Endodermal cell (in vitro differentiated cells): ENCODE measurements at regions not wholly inside any gene's neighbourhood (a gene's known extent, or its start where the extent isn't known, plus 50 kb on each side); places are given as distances from the start of the nearest gene placed in this dataset.

Experiments used
- DNase-seq: peaks from one replicate; pipeline ENCODE4 v3.0.0-alpha.2; 2017
- H3K27ac ChIP-seq: 2 replicates; pipeline ENCODE4 v1.5.1; 2013; ENCODE audit warnings: mild to moderate bottlenecking, low read depth, low read length, moderate library complexity
- H3K27me3 ChIP-seq: 2 replicates; pipeline ENCODE4 v1.6.1; 2013; ENCODE audit warnings: mild to moderate bottlenecking, low read length, moderate library complexity; ENCODE audit not compliant: insufficient read depth, control insufficient read depth, poor library complexity, severe bottlenecking
- H3K36me3 ChIP-seq: 2 replicates; pipeline ENCODE4 v1.7.0; 2013; ENCODE audit warnings: mild to moderate bottlenecking, low read length, moderate library complexity; ENCODE audit not compliant: control insufficient read depth, insufficient read depth
- H3K4me1 ChIP-seq: one replicate; pipeline ENCODE4 v1.7.0; 2013; ENCODE audit warnings: low read length; ENCODE audit not compliant: control insufficient read depth, insufficient read depth
- H3K4me3 ChIP-seq: 2 replicates; pipeline ENCODE4 v1.5.1; 2013; ENCODE audit warnings: mild to moderate bottlenecking, low read length, moderate library complexity
- H3K9ac ChIP-seq: 2 replicates; pipeline ENCODE4 v1.6.1; 2013; ENCODE audit warnings: mild to moderate bottlenecking, low read length, moderate library complexity; ENCODE audit not compliant: poor library complexity, severe bottlenecking; ENCODE audit errors: extremely low read depth
- H3K9me3 ChIP-seq: 2 replicates; pipeline ENCODE4 v1.6.1; 2013; ENCODE audit warnings: mild to moderate bottlenecking, low read length, moderate library complexity; ENCODE audit not compliant: control insufficient read depth
- H3K27ac Mint-ChIP-seq: 2 replicates; pipeline ENCODE4 v1.8.0; 2020; ENCODE audit warnings: mixed read lengths
- H3K27me3 Mint-ChIP-seq: 2 replicates; pipeline ENCODE4 v1.8.0; 2021; ENCODE audit warnings: mild to moderate bottlenecking, mixed read lengths; ENCODE audit not compliant: insufficient read depth
- H3K36me3 Mint-ChIP-seq: 2 replicates; pipeline ENCODE4 v1.8.0; 2020; ENCODE audit warnings: low read depth, mixed read lengths
- H3K4me1 Mint-ChIP-seq: 2 replicates; pipeline ENCODE4 v1.8.0; 2020; ENCODE audit warnings: mixed read lengths
- H3K4me3 Mint-ChIP-seq: 2 replicates; pipeline ENCODE4 v1.8.0; 2020; ENCODE audit warnings: mild to moderate bottlenecking, moderate library complexity, mixed read lengths
- H3K9me3 Mint-ChIP-seq: 2 replicates; pipeline ENCODE4 v1.8.0; 2020; ENCODE audit warnings: mild to moderate bottlenecking, mixed read lengths
- CTCF ChIP-seq: fragments of 200-600 bp; sonication (generic); conservative IDR thresholded peaks from 2 replicates; pipeline ENCODE4 v1.5.0; 2021; ENCODE audit warnings: antibody characterized with exemption, mild to moderate bottlenecking
- WGBS, 2 experiments: methylation state at CpG; one replicate each; pipeline versions ENCODE4 v1.1.5 to v1.1.7; 2013; ENCODE audit warnings: missing lambda C conversion rate in 2 of 2, mixed read lengths in 1 of 2; ENCODE audit not compliant: insufficient coverage in 1 of 2, insufficient read length in 1 of 2; 5-methylcytosine and 5-hydroxymethylcytosine counted together

GRCh38 chr16:17696616-17697015 lies 225.9 kb upstream of the XYLT1 start:
- no peak overlapping the region for H3K9ac ChIP-seq
- peaks cover 9% of the 10 kb centered on the region for H3K27me3 ChIP-seq
- H3K36me3 ChIP-seq: no peaks in the 10 kb centered on the region
- WGBS, 2 experiments: 91 to 94% methylated on average over 3 of the region's 3 CpGs
- H3K4me3 Mint-ChIP-seq: no peak overlapping the region
- no peak overlapping the region for H3K4me3 ChIP-seq
- H3K36me3 Mint-ChIP-seq: no peaks in the 10 kb centered on the region
- no peak for DNase-seq
- peaks cover 6% of the 10 kb centered on the region for H3K4me1 Mint-ChIP-seq
- H3K27ac ChIP-seq: no peak overlapping the region
- TF ChIP-seq CTCF: no peak
- H3K27me3 Mint-ChIP-seq: peaks cover 32% of the 10 kb centered on the region
- no peaks in the 10 kb centered on the region for H3K9me3 ChIP-seq
- H3K4me1 ChIP-seq: peaks cover 3% of the 10 kb centered on the region
- H3K27ac Mint-ChIP-seq: no peak overlapping the region
- no peaks in the 10 kb centered on the region for H3K9me3 Mint-ChIP-seq

- H3K4me3 Mint-ChIP-seq: no peak overlapping the region
- Histone ChIP-seq H3K36me3 (no peaks in the 10 kb centered on the region), H3K27me3 (no peaks in the 10 kb centered on the region), H3K4me3 (no peak overlapping the region), H3K9ac (no peak overlapping the region), H3K27ac (no peak overlapping the region), H3K9me3 (no peaks in the 10 kb centered on the region), H3K4me1 (peaks cover 3% of the 10 kb centered on the region)
- no peaks in the 10 kb centered on the region for H3K9me3 Mint-ChIP-seq
- no peak overlapping the region for H3K27ac Mint-ChIP-seq
- TF ChIP-seq CTCF: no peak
- no peaks in the 10 kb centered on the region for H3K36me3 Mint-ChIP-seq
- DNase-seq: no peak
- WGBS, 2 experiments: 86 to 97% methylated on average over 2 to 4 of the region's 4 CpGs
- peaks cover 7% of the 10 kb centered on the region for H3K27me3 Mint-ChIP-seq
- H3K4me1 Mint-ChIP-seq: no peaks in the 10 kb centered on the region
Measured at GRCh38 chr16:17692484-17692883, 221.7 kb upstream of the XYLT1 start.

GRCh38 chr16:17691899-17692176 lies 221.1 kb upstream of the XYLT1 start:
- no peak for DNase-seq
- TF ChIP-seq CTCF: no peak
- Mint-ChIP-seq H3K4me3 (no peak overlapping the region), H3K4me1 (no peaks in the 10 kb centered on the region), H3K36me3 (no peaks in the 10 kb centered on the region), H3K27me3 (peaks cover 7% of the 10 kb centered on the region), H3K27ac (no peak overlapping the region), H3K9me3 (no peaks in the 10 kb centered on the region)
- H3K4me1 ChIP-seq: peaks cover 3% of the 10 kb centered on the region
- H3K36me3 ChIP-seq: no peaks in the 10 kb centered on the region
- 77 to 100% methylated on average over 1 of the region's 1 CpG for WGBS, 2 experiments
- no peaks in the 10 kb centered on the region for H3K9me3 ChIP-seq
- H3K27ac ChIP-seq: no peak overlapping the region
- H3K4me3 ChIP-seq: no peak overlapping the region
- no peaks in the 10 kb centered on the region for H3K27me3 ChIP-seq
- no peak overlapping the region for H3K9ac ChIP-seq
